Testis (tissue), 2 donors: ENCODE measurements at regions not wholly inside any gene's neighbourhood (a gene's known extent, or its start where the extent isn't known, plus 50 kb on each side); places are given as distances from the start of the nearest gene placed in this dataset.

Experiments used
- POLR2A ChIP-seq: fragments of 450-650 bp; IDR thresholded peaks from one replicate; pipeline ENCODE4 v1.6.1; 2017; ENCODE audit warnings: antibody characterized with exemption, mild to moderate bottlenecking, moderate library complexity
- TF ChIP-seq, protein P1 (sequence below), 3 experiments: fragments of 450-650 bp in 2 of 3; fragments of 200-600 bp in 1 of 3; sonication (generic) in 1 of 3; IDR thresholded peaks; one replicate each; pipeline ENCODE4 v1.5.1; 2016 to 2019; ENCODE audit warnings: antibody characterized with exemption in 3 of 3, mild to moderate bottlenecking in 2 of 3, moderate library complexity in 1 of 3

DNA sequence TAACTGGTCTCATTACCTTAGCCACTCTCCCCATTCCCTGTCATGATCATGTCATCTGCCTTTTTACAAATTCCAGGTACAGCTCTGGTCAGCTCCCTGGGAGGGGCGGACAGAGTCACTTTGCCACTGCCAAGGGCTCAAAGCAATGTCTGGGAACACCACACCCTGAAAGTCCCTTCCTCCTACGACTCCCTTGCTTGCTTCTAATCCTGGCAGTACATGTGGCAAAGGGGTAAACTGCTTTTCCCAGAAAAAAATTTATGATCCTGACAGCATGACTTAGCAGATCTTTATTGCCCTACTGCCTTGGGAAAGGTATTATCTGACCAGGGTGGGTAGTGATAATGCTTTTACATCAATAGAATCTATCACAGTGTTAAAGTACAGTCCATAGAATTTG lies 376.0 kb upstream of the PDE3A start:
- TF ChIP-seq POLR2A: no peak
- TF ChIP-seq, protein P1, sequence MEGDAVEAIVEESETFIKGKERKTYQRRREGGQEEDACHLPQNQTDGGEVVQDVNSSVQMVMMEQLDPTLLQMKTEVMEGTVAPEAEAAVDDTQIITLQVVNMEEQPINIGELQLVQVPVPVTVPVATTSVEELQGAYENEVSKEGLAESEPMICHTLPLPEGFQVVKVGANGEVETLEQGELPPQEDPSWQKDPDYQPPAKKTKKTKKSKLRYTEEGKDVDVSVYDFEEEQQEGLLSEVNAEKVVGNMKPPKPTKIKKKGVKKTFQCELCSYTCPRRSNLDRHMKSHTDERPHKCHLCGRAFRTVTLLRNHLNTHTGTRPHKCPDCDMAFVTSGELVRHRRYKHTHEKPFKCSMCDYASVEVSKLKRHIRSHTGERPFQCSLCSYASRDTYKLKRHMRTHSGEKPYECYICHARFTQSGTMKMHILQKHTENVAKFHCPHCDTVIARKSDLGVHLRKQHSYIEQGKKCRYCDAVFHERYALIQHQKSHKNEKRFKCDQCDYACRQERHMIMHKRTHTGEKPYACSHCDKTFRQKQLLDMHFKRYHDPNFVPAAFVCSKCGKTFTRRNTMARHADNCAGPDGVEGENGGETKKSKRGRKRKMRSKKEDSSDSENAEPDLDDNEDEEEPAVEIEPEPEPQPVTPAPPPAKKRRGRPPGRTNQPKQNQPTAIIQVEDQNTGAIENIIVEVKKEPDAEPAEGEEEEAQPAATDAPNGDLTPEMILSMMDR (IDR thresholded peaks at IDR 0.05): no peak
